ENCODE measurements at regions not wholly inside any gene's neighbourhood (a gene's known extent, or its start where the extent isn't known, plus 50 kb on each side); places are given as distances from the start of the nearest gene placed in this dataset.

DNA sequence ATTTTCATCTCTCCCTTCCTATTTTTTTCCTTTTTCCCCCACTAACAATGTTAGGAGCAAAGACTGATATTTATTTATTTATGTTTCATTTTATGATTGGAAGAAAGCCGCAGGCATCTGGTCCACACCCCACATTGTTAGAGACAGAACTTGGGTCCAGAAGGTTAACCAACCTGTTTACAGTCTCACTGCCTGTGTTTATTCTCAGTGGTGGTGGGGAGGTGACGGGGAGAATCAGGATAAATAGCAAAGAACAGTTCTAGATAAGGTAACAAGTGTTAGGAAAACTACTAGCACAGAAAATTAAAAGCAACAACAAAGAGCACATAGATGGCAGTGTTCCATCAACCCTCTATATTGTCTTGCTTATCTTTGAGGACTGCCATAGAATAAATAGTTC lies 301.7 kb upstream of the DIPK2B start:
- no peak for DNase-seq (ENCODE audit: low read depth in 1 of 2, low spot score in 1 of 2)
- no peak overlapping the region for H3K27ac ChIP-seq (replicated peaks)
- no peaks in the 10 kb centered on the region for H3K27me3 ChIP-seq (ENCODE audit: insufficient read depth, poor library complexity, severe bottlenecking)
- no peak overlapping the region for H3K4me3 ChIP-seq (replicated peaks; ENCODE audit: insufficient read depth, low read length)
- TF ChIP-seq CTCF (IDR thresholded peaks at IDR 0.05; ENCODE audit: insufficient read depth, low read length) (no peak), SPI1 (IDR thresholded peaks at IDR 0.05; ENCODE audit: borderline replicate concordance, low read depth) (no peak), POLR2AphosphoS5 (IDR thresholded peaks at IDR 0.05; ENCODE audit: low read depth) (no peak)
- TF ChIP-seq, protein P1, sequence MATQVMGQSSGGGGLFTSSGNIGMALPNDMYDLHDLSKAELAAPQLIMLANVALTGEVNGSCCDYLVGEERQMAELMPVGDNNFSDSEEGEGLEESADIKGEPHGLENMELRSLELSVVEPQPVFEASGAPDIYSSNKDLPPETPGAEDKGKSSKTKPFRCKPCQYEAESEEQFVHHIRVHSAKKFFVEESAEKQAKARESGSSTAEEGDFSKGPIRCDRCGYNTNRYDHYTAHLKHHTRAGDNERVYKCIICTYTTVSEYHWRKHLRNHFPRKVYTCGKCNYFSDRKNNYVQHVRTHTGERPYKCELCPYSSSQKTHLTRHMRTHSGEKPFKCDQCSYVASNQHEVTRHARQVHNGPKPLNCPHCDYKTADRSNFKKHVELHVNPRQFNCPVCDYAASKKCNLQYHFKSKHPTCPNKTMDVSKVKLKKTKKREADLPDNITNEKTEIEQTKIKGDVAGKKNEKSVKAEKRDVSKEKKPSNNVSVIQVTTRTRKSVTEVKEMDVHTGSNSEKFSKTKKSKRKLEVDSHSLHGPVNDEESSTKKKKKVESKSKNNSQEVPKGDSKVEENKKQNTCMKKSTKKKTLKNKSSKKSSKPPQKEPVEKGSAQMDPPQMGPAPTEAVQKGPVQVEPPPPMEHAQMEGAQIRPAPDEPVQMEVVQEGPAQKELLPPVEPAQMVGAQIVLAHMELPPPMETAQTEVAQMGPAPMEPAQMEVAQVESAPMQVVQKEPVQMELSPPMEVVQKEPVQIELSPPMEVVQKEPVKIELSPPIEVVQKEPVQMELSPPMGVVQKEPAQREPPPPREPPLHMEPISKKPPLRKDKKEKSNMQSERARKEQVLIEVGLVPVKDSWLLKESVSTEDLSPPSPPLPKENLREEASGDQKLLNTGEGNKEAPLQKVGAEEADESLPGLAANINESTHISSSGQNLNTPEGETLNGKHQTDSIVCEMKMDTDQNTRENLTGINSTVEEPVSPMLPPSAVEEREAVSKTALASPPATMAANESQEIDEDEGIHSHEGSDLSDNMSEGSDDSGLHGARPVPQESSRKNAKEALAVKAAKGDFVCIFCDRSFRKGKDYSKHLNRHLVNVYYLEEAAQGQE (IDR thresholded peaks at IDR 0.05; ENCODE audit: insufficient replicate concordance, low read depth): no peak

- no peak for DNase-seq (ENCODE audit: low read depth in 1 of 2, low spot score in 1 of 2)
- TF ChIP-seq SPI1 (IDR thresholded peaks at IDR 0.05; ENCODE audit: borderline replicate concordance, low read depth): no peak
- no peak for TF ChIP-seq CTCF (IDR thresholded peaks at IDR 0.05; ENCODE audit: insufficient read depth, low read length)
- no peak for TF ChIP-seq POLR2AphosphoS5 (IDR thresholded peaks at IDR 0.05; ENCODE audit: low read depth)
- Histone ChIP-seq H3K27me3 (ENCODE audit: insufficient read depth, poor library complexity, severe bottlenecking) (no peaks in the 10 kb centered on the region), H3K27ac (replicated peaks) (no peak overlapping the region), H3K4me3 (replicated peaks; ENCODE audit: insufficient read depth, low read length) (no peak overlapping the region)
Measured at GRCh38 chrX:45497290-45497689, 296.6 kb upstream of the DIPK2B start.

DNA sequence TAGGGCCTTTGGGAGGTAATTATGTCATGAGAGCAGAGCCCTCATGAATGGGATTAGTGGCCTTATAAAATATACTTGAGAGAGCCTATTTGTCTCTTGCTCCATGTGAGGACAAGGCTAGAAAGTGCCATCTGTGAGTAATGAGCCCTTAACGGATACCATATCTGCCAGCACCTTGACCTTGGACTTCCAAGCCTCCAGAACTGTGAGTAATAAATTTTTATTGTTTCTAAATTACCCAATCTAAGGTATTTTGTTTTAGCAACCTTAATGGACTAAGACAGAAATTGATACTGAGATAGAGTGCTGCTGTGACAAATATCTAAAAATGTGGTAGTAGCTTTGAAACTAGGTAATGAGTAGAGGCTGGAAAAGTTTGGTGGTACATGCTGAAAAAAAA lies 285.0 kb upstream of the DIPK2B start:
- TF ChIP-seq POLR2AphosphoS5 (IDR thresholded peaks at IDR 0.05; ENCODE audit: low read depth) (no peak), SPI1 (IDR thresholded peaks at IDR 0.05; ENCODE audit: borderline replicate concordance, low read depth) (no peak)
- Histone ChIP-seq H3K4me3 (replicated peaks; ENCODE audit: insufficient read depth, low read length) (no peak overlapping the region), H3K27ac (replicated peaks) (no peak overlapping the region), H3K27me3 (ENCODE audit: insufficient read depth, poor library complexity, severe bottlenecking) (no peaks in the 10 kb centered on the region)
- DNase-seq (ENCODE audit: low read depth in 1 of 2, low spot score in 1 of 2): no peak

GRCh38 chrX:45479835-45480422 lies 279.3 kb upstream of the DIPK2B start:
- TF ChIP-seq SPI1 (IDR thresholded peaks at IDR 0.05; ENCODE audit: borderline replicate concordance, low read depth): no peak
- TF ChIP-seq, protein P1 (IDR thresholded peaks at IDR 0.05; ENCODE audit: insufficient replicate concordance, low read depth): no peak
- DNase-seq (ENCODE audit: low read depth in 1 of 2, low spot score in 1 of 2): no peak
- Histone ChIP-seq H3K27me3 (ENCODE audit: insufficient read depth, poor library complexity, severe bottlenecking) (no peaks in the 10 kb centered on the region), H3K27ac (replicated peaks) (no peak overlapping the region), H3K4me3 (replicated peaks; ENCODE audit: insufficient read depth, low read length) (no peak overlapping the region)

DNA sequence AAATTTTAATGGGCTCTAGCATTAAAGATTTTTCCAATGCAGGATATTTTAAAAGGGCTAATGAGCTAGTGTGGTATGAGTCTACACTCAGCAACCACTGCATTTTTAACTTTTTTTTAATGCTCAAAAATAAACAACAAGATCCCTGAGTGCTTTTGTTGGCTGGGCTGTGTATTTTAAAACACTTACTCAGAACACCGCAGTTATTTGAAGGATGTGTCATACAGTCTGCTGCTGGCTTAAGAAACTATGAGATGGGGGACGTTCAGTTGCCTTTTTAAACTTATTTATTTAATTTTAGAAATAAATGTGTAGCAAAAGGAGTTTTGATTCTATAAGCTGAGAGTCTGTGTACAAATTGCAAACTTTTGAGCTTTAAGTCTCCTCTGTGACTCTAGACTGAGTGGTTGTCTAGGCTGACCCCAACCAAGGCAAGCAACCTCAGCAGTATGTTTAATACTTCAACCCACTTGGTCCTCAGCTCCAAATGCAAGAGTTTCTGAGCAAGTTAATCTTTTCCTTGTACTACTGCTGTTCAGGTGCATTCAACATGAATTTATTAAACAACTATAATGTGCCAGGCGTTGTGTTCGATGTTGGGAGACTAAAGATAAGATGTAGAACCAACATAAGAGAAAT lies 278.6 kb upstream of the DIPK2B start:
- no peak overlapping the region for H3K4me3 ChIP-seq (replicated peaks; ENCODE audit: insufficient read depth, low read length)
- no peaks in the 10 kb centered on the region for H3K27me3 ChIP-seq (ENCODE audit: insufficient read depth, poor library complexity, severe bottlenecking)
- DNase-seq (ENCODE audit: low read depth in 1 of 2, low spot score in 1 of 2): no peak
- H3K27ac ChIP-seq (replicated peaks): no peak overlapping the region
- no peak for TF ChIP-seq CTCF (IDR thresholded peaks at IDR 0.05; ENCODE audit: insufficient read depth, low read length)
- TF ChIP-seq, protein P1 (IDR thresholded peaks at IDR 0.05; ENCODE audit: insufficient replicate concordance, low read depth): no peak
- TF ChIP-seq SPI1 (IDR thresholded peaks at IDR 0.05; ENCODE audit: borderline replicate concordance, low read depth): no peak
- TF ChIP-seq GABPA (IDR thresholded peaks at IDR 0.05; ENCODE audit: low read depth): no peak
- no peak for TF ChIP-seq POLR2AphosphoS5 (IDR thresholded peaks at IDR 0.05; ENCODE audit: low read depth)
